K562 (cell line): ENCODE measurements at regions not wholly inside any gene's neighbourhood (a gene's known extent, or its start where the extent isn't known, plus 50 kb on each side); places are given as distances from the start of the nearest gene placed in this dataset.

ENCODE experiments used
- ATAC-seq: fragments of 200-7000 bp; cut with Tn5 transposase; 3 replicates; pipeline ENCODE4 v1.9.1; 2020; ENCODE audit warnings: moderate library complexity
- BruUV-seq: library from RNA; stranded (reverse); fragments of 400-500 nt; replicated peaks from 2 replicates; lab custom pipeline; 2021; lab: Mats Ljungman, UMichigan
- CTCF ChIA-PET: fragments of 300-600 bp; formaldehyde crosslinking; extraction: SDS; loops from one replicate; lab custom pipeline; 2021; ENCODE audit warnings: low intra/inter-chr PET ratio; lab: Yijun Ruan, JAX
- POLR2A ChIA-PET: fragments of 300-600, 350-650 bp; sonication (Branson Sonifier 250); formaldehyde crosslinking; extraction: SDS; loops from one replicate; lab custom pipeline; 2021; ENCODE audit warnings: antibody characterized with exemption, inconsistent platforms; lab: Yijun Ruan, JAX
- DNase-seq, 4 experiments: peaks; one replicate each; pipeline versions ENCODE4 v3.0.0 to v3.0.0-alpha.2; 2011 to 2018; ENCODE audit warnings: low spot score in 3 of 4, mixed read lengths in 3 of 4; ENCODE audit errors: extremely low read depth in 1 of 4
- FAIRE-seq: peaks from 2 replicates; lab custom pipeline; 2011; peaks lifted over from hg19 to GRCh38; lab: Jason Lieb, UNC
- H2AFZ ChIP-seq: 2 replicates; pipeline ENCODE4 v1.6.0; 2011; ENCODE audit warnings: low read depth, low read length, control low read depth, inconsistent platforms
- H3K27ac ChIP-seq: fragments of 200-600 bp; 3 replicates; pipeline ENCODE4 v1.8.0; 2011; ENCODE audit warnings: low read depth, mild to moderate bottlenecking, control low read depth, inconsistent platforms, low read length, moderate library complexity, mixed read lengths; ENCODE audit errors: extremely low read depth
- H3K27me3 ChIP-seq, 2 experiments: fragments of 300-600 bp in 1 of 2; 2 replicates in 1 of 2; 3 replicates in 1 of 2; pipeline versions ENCODE4 v1.6.0 to v1.8.0; 2011; ENCODE audit warnings: inconsistent platforms in 2 of 2, low read length in 2 of 2, mild to moderate bottlenecking in 1 of 2, mixed read lengths in 1 of 2, moderate library complexity in 1 of 2; ENCODE audit not compliant: control insufficient read depth in 2 of 2, insufficient read depth in 2 of 2
- H3K36me3 ChIP-seq: fragments of 300-600 bp; 3 replicates; pipeline ENCODE4 v1.8.0; 2011; ENCODE audit warnings: mild to moderate bottlenecking, low read length, inconsistent platforms; ENCODE audit not compliant: control insufficient read depth, insufficient read depth
- H3K4me1 ChIP-seq, 2 experiments: fragments of 200-600 bp in 1 of 2; replicated peaks in 1 of 2; 2 replicates in 1 of 2; 3 replicates in 1 of 2; pipeline versions ENCODE4 v1.5.1 to v1.8.0; 2011; ENCODE audit warnings: inconsistent platforms in 2 of 2, low read length in 2 of 2, mild to moderate bottlenecking in 1 of 2, mixed read lengths in 1 of 2, moderate library complexity in 1 of 2; ENCODE audit not compliant: control insufficient read depth in 2 of 2, insufficient read depth in 2 of 2
- H3K4me2 ChIP-seq: 2 replicates; pipeline ENCODE4 v1.6.1; 2011; ENCODE audit warnings: low read length, control low read depth, inconsistent platforms, mixed read lengths; ENCODE audit not compliant: insufficient read depth
- H3K4me3 ChIP-seq: fragments of 200-600 bp; sonication (generic), shearing (Covaris generic); 2 replicates; pipeline ENCODE4 v1.5.1; 2016; ENCODE audit warnings: control low read depth, inconsistent platforms
- H3K79me2 ChIP-seq: fragments of 200-600 bp; 3 replicates; pipeline ENCODE4 v1.8.0; 2011; ENCODE audit warnings: low read length, inconsistent platforms; ENCODE audit not compliant: control insufficient read depth, insufficient read depth
- H3K9ac ChIP-seq, 2 experiments: 2 replicates each; pipeline versions ENCODE4 v1.6.0 to v1.6.1; 2011; ENCODE audit warnings: low read depth in 2 of 2, low read length in 2 of 2, control low read depth in 1 of 2, inconsistent platforms in 1 of 2, mild to moderate bottlenecking in 1 of 2, mixed read lengths in 1 of 2; ENCODE audit not compliant: insufficient read depth in 1 of 2
- H3K9me1 ChIP-seq: one replicate; pipeline ENCODE4 v1.6.0; 2011; ENCODE audit warnings: inconsistent platforms, mild to moderate bottlenecking, low read length, moderate library complexity; ENCODE audit not compliant: control insufficient read depth, insufficient read depth
- H3K9me3 ChIP-seq: replicated peaks from 2 replicates; pipeline ENCODE4 v1.5.1; 2011; ENCODE audit warnings: low read depth, low read length, inconsistent platforms; ENCODE audit not compliant: control insufficient read depth, insufficient read depth
- H4K20me1 ChIP-seq: replicated peaks from 2 replicates; pipeline ENCODE4 v1.6.1; 2011; ENCODE audit warnings: low read length, inconsistent platforms, mixed read lengths; ENCODE audit not compliant: control insufficient read depth, insufficient read depth
- BCOR ChIP-seq: fragments of 450-650 bp; IDR thresholded peaks from 2 replicates; pipeline ENCODE4 v1.6.1; 2016
- CC2D1A ChIP-seq: fragments of 450-650 bp; IDR thresholded peaks from 2 replicates; pipeline ENCODE4 v1.6.1; 2017; ENCODE audit warnings: mild to moderate bottlenecking
- KDM2B ChIP-seq: fragments of 250-450 bp; sonication (Bioruptor Pico); IDR thresholded peaks from 2 replicates; pipeline ENCODE4 v1.8.0; 2021; ENCODE audit warnings: mild to moderate bottlenecking, moderate library complexity
- MTF1 ChIP-seq: fragments of 250-450 bp; sonication (Bioruptor Pico); IDR thresholded peaks from 2 replicates; pipeline ENCODE4 v1.9.0; 2021; ENCODE audit warnings: moderate library complexity, mild to moderate bottlenecking, inconsistent platforms, borderline replicate concordance
- STAT5A ChIP-seq: IDR thresholded peaks from 2 replicates; pipeline ENCODE4 v1.6.1; 2012; ENCODE audit warnings: low read length, inconsistent platforms, borderline replicate concordance
- TAF1 ChIP-seq: IDR thresholded peaks from 2 replicates; pipeline ENCODE4 v1.6.1; 2011; ENCODE audit warnings: mild to moderate bottlenecking, low read length, moderate library complexity; ENCODE audit not compliant: insufficient read depth, control insufficient read depth, severe bottlenecking; ENCODE audit errors: extremely low read depth
- TCF7L2 ChIP-seq: fragments of 150-350 bp; IDR thresholded peaks from 2 replicates; pipeline ENCODE4 v1.6.1; 2016; ENCODE audit warnings: low read depth, mild to moderate bottlenecking, low read length, moderate library complexity
- TOE1 ChIP-seq, 2 experiments: fragments of 450-650 bp in 1 of 2; sonication (generic) in 1 of 2; formaldehyde crosslinking in 1 of 2; IDR thresholded peaks; 2 replicates each; pipeline versions ENCODE4 v1.7.1 to v1.8.0; 2016 to 2022; ENCODE audit warnings: borderline replicate concordance in 2 of 2, mild to moderate bottlenecking in 2 of 2, antibody characterized with exemption in 1 of 2, inconsistent platforms in 1 of 2, low read depth in 1 of 2, missing genetic modification reagents in 1 of 2, moderate library complexity in 1 of 2
- UBTF ChIP-seq, 2 experiments: IDR thresholded peaks; 2 replicates each; pipeline ENCODE4 v1.6.1; 2012; ENCODE audit warnings: improper control_type of control experiment in 2 of 2, low read depth in 2 of 2, low read length in 2 of 2, borderline replicate concordance in 1 of 2
- ZNF133 ChIP-seq: fragments of 250-450 bp; sonication (Bioruptor Pico); IDR thresholded peaks from 2 replicates; pipeline ENCODE4 v1.4.0; 2020; ENCODE audit warnings: mild to moderate bottlenecking
- ZNF217 ChIP-seq: sonication (generic); formaldehyde crosslinking; IDR thresholded peaks from 2 replicates; pipeline ENCODE4 v1.8.0; 2022; ENCODE audit warnings: mild to moderate bottlenecking, missing genetic modification reagents
- ZNF277 ChIP-seq: fragments of 250-450 bp; sonication (Bioruptor Pico); IDR thresholded peaks from 2 replicates; pipeline ENCODE4 v1.8.0; 2022; ENCODE audit warnings: inconsistent platforms, mild to moderate bottlenecking, moderate library complexity, borderline replicate concordance
- ZNF384 ChIP-seq: IDR thresholded peaks from 2 replicates; pipeline ENCODE4 v1.6.1; 2012; ENCODE audit warnings: low read depth, low read length, improper control_type of control experiment
- ZNF644 ChIP-seq: fragments of 200-800 bp; sonication (Bioruptor generic); IDR thresholded peaks from 2 replicates; pipeline ENCODE4 v1.6.1; 2016; ENCODE audit warnings: low read depth, missing genetic modification characterization, missing compliant biosample characterization
- WGBS: fragments of 100-300 bp; shearing (Covaris generic); methylation state at CpG from one replicate; pipeline ENCODE4 v1.1.6; 2016; ENCODE audit warnings: low coverage, mixed read lengths; ENCODE audit not compliant: insufficient coverage; ENCODE audit errors: missing lambda C conversion rate; 5-methylcytosine and 5-hydroxymethylcytosine counted together
- in situ Hi-C: fragments of 300-500 bp; cut with MboI; formaldehyde crosslinking; loops from 4 replicates; pipeline ENCODE4 v1.15.0; 2018; ENCODE audit warnings: inconsistent platforms, mixed read lengths
- intact Hi-C: fragments of 100-400 bp; cut with micrococcal nuclease; formaldehyde crosslinking; loops from 2 replicates; pipeline ENCODE4 v1.14.2; 2022

GRCh38 chr12:125208334-125208733 is 143.1 kb downstream of the AACS start:
- peaks cover 9 to 34% of the 10 kb centered on the region in 2 experiments; a peak in 4 of 5 replicates for H3K27me3 ChIP-seq
- H3K9ac ChIP-seq = no peak overlapping the region
- H3K4me2 ChIP-seq = no peak overlapping the region
- WGBS = 4% methylated on average over 5 of the region's 5 CpGs
- H3K27ac ChIP-seq = no peak overlapping the region
- POLR2A ChIA-PET = no interaction called here
- TF ChIP-seq TCF7L2 = no peak
- TF ChIP-seq TAF1 = no peak
- no peak for TF ChIP-seq STAT5A
- TF ChIP-seq ZNF217 = no peak
- no peak for TF ChIP-seq ZNF384
- no peak for TF ChIP-seq ZNF133 (CRISPR knock-in tag)
- TF ChIP-seq, all 486 proteins: peak for 0
- Histone ChIP-seq H3K79me2 (no peaks in the 10 kb centered on the region), H3K9me1 (no peaks in the 10 kb centered on the region), H3K4me1 (no peaks in the 10 kb centered on the region), H3K4me3 (no peak overlapping the region), H3K9me3 (no peaks in the 10 kb centered on the region), H4K20me1 (no peaks in the 10 kb centered on the region), H2AFZ (no peak overlapping the region), H3K36me3 (no peaks in the 10 kb centered on the region)
- BruUV-seq = no TSS peak
- CTCF ChIA-PET = no interaction called here
- in situ Hi-C loops (no loop called here), intact Hi-C loops (no loop called here)
- FAIRE-seq (no peak), ATAC-seq (no peak), DNase-seq (no peak)

GRCh38 chr12:125208942-125209341 is 143.7 kb downstream of the AACS start:
- Histone ChIP-seq H3K27ac (no peak overlapping the region), H2AFZ (no peak overlapping the region), H3K79me2 (no peaks in the 10 kb centered on the region), H3K27me3 (peaks cover 9 to 34% of the 10 kb centered on the region in 2 experiments; a peak in 4 of 5 replicates), H3K4me1 (no peaks in the 10 kb centered on the region), H3K9me3 (no peaks in the 10 kb centered on the region), H3K4me2 (no peak overlapping the region), H3K36me3 (no peaks in the 10 kb centered on the region), H3K9ac (no peak overlapping the region), H3K9me1 (no peaks in the 10 kb centered on the region), H4K20me1 (no peaks in the 10 kb centered on the region), H3K4me3 (no peak overlapping the region)
- DNase-seq (no peak), ATAC-seq (no peak), FAIRE-seq (no peak)
- 0% methylated on average over 12 of the region's 12 CpGs for WGBS
- ChIA-PET CTCF (no interaction called here), POLR2A (no interaction called here)
- intact Hi-C loops (no loop called here), in situ Hi-C loops (no loop called here)
- BruUV-seq = no TSS peak
- no peak for TF ChIP-seq TOE1 (IDR thresholded peaks at IDR 0.05; ENCODE audit: borderline replicate concordance)
- TF ChIP-seq TOE1 (CRISPR knock-in tag; IDR thresholded peaks at IDR 0.05; ENCODE audit: borderline replicate concordance, low read depth) = no peak
- no peak for TF ChIP-seq CC2D1A
- TF ChIP-seq BCOR = no peak
- TF ChIP-seq KDM2B (CRISPR knock-in tag) = no peak
- TF ChIP-seq UBTF (IDR thresholded peaks at IDR 0.05; ENCODE audit: borderline replicate concordance in 1 of 2, low read depth in 2 of 2, low read length in 2 of 2) = no peak
- TF ChIP-seq ZNF644 (tag) = no peak
- no peak for TF ChIP-seq MTF1 (CRISPR knock-in tag)
- TF ChIP-seq ZNF277 = no peak
